ENCODE measurements at regions not wholly inside any gene's neighbourhood (a gene's known extent, or its start where the extent isn't known, plus 50 kb on each side); places are given as distances from the start of the nearest gene placed in this dataset.

DNA sequence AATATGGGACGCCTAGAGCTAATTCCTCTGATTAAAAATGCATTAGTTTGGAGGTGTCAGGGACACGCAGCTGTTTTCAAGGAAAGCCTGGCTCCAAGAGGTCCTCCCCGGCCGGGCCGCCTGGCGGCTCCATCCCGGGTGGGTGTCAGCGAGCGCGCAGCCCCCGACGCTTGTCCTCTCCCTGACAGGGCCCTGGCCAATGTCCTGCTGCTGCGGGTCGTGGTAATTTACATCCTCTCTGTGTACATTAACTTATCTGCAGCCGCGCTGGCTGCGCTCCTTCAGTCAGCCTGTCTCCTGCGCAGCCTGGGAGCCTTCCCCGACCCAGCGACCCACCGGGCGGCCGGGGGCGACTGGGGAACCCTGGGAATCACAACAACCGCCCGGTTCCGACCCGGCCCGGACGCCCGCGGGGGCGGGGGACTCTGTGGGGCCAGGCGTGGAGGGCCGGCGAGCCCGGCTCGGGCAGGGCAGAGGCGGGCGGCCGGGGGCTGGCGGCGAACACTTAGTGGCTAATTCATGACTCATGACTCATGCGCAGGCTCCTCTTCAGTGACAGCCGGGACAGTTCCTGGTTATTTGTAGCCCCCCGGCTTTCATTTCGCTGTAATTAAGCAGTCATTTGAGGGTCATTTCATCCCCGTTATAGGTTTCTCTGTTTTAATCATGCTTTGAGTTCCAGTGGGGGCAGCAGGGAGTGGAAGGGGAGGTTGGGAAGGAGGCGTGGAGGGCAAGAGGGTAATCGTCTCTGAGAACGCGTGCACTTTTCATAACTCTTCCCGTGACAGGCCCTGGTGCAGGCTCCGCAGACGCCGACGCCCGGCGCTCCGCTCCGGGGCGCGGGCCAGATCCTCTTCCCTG, 141.9 kb upstream of the CTAGE1 start:
- DNase-seq (ENCODE audit: low read depth in 1 of 2, low spot score in 1 of 2): peak; percentile 50 to 59
- H3K4me1 ChIP-seq: peaks cover 36% of the 10 kb centered on the region
- under 1% methylated on average over 32 of the region's 63 CpGs for WGBS (ENCODE audit: missing lambda C conversion rate)
- peak overlapping the region; percentile 63 for H3K4me3 ChIP-seq
- TF ChIP-seq, protein P1, sequence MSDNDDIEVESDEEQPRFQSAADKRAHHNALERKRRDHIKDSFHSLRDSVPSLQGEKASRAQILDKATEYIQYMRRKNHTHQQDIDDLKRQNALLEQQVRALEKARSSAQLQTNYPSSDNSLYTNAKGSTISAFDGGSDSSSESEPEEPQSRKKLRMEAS (IDR thresholded peaks at IDR 0.05): peak; percentile 82
- TF ChIP-seq POLR2A (IDR thresholded peaks at IDR 0.05; ENCODE audit: low read length) (no peak), FOSL2 (IDR thresholded peaks at IDR 0.05) (0 out of 2 replicates have a peak, but pooled peaks have one; percentile 29), FOSL2 (CRISPR knock-in tag; IDR thresholded peaks at IDR 0.05) (peak; percentile 83), CHD2 (IDR thresholded peaks at IDR 0.05; ENCODE audit: low read length, partially characterized antibody) (no peak), CHD4 (IDR thresholded peaks at IDR 0.05; ENCODE audit: borderline replicate concordance) (no peak), HDAC2 (IDR thresholded peaks at IDR 0.05) (no peak), ZNF302 (CRISPR knock-in tag; IDR thresholded peaks at IDR 0.05) (no peak), HOXB13 (CRISPR knock-in tag; IDR thresholded peaks at IDR 0.05; ENCODE audit: low read depth) (no peak), ZC3H11A (IDR thresholded peaks at IDR 0.05) (no peak), NPAS2 (CRISPR knock-in tag; IDR thresholded peaks at IDR 0.05; ENCODE audit: borderline replicate concordance) (no peak), JUN (IDR thresholded peaks at IDR 0.05) (peak in 1 of 2 experiments; percentile 40; a peak in 2 of 5 replicates)
- TF ChIP-seq, protein P2, sequence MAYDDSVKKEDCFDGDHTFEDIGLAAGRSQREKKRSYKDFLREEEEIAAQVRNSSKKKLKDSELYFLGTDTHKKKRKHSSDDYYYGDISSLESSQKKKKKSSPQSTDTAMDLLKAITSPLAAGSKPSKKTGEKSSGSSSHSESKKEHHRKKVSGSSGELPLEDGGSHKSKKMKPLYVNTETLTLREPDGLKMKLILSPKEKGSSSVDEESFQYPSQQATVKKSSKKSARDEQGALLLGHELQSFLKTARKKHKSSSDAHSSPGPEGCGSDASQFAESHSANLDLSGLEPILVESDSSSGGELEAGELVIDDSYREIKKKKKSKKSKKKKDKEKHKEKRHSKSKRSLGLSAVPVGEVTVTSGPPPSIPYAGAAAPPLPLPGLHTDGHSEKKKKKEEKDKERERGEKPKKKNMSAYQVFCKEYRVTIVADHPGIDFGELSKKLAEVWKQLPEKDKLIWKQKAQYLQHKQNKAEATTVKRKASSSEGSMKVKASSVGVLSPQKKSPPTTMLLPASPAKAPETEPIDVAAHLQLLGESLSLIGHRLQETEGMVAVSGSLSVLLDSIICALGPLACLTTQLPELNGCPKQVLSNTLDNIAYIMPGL (CRISPR knock-in tag; IDR thresholded peaks at IDR 0.05; ENCODE audit: borderline replicate concordance): no peak
- TF ChIP-seq, protein P3, sequence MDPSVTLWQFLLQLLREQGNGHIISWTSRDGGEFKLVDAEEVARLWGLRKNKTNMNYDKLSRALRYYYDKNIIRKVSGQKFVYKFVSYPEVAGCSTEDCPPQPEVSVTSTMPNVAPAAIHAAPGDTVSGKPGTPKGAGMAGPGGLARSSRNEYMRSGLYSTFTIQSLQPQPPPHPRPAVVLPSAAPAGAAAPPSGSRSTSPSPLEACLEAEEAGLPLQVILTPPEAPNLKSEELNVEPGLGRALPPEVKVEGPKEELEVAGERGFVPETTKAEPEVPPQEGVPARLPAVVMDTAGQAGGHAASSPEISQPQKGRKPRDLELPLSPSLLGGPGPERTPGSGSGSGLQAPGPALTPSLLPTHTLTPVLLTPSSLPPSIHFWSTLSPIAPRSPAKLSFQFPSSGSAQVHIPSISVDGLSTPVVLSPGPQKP (IDR thresholded peaks at IDR 0.05; ENCODE audit: low read depth, low read length): no peak
- TF ChIP-seq, protein P4, sequence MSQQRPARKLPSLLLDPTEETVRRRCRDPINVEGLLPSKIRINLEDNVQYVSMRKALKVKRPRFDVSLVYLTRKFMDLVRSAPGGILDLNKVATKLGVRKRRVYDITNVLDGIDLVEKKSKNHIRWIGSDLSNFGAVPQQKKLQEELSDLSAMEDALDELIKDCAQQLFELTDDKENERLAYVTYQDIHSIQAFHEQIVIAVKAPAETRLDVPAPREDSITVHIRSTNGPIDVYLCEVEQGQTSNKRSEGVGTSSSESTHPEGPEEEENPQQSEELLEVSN (IDR thresholded peaks at IDR 0.05; ENCODE audit: borderline replicate concordance, low read depth): peak; percentile 70; the same call in 1 of the 2 replicates
- H3K27ac ChIP-seq: peak overlapping the region; percentile 91 to 99
- H3K9me3 ChIP-seq: no peaks in the 10 kb centered on the region
- FAIRE-seq: no peak
- H3K4me2 ChIP-seq: peak overlapping the region; percentile 91
- CTCF ChIA-PET: no interaction called here
- ATAC-seq: peak; percentile 86
- POLR2A ChIA-PET: interaction anchor here (0.7 to 1.0 kb wide), 2 partner anchors 91 to 390 kb away, joined by 3 to 4 read pairs; partner anchors contain the start of gene GATA6

DNA sequence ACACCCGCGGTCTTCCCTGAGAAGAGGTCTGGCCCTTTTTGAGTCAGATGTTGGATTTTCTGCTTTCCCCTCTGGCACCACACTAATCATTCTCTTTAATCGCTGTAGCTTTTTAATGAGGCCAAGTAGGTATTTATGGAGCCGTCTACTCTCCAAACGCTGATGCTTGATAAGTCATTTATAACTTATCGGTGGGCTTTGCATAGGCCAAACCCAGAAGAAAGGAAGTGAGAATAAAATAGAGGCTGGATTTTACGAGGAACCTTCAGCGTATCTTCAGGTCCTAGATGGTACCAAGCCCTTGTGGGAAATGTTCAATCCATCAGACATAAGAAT, 142.5 kb upstream of the CTAGE1 start:
- Histone ChIP-seq H3K4me2 (peak overlapping the region; percentile 91), H3K27ac (peak overlapping the region; percentile 91 to 99), H3K4me3 (peak overlapping the region; percentile 63), H3K9me3 (no peaks in the 10 kb centered on the region), H3K4me1 (peaks cover 36% of the 10 kb centered on the region)
- no peak for TF ChIP-seq BHLHE40 (IDR thresholded peaks at IDR 0.05; ENCODE audit: low read depth, low read length)
- TF ChIP-seq, protein P1 (IDR thresholded peaks at IDR 0.05): no peak
- TF ChIP-seq POLR2A (IDR thresholded peaks at IDR 0.05; ENCODE audit: low read length): no peak
- no peak for TF ChIP-seq TP53 (CRISPR knock-in tag; IDR thresholded peaks at IDR 0.05)
- no peak for TF ChIP-seq PHF8 (IDR thresholded peaks at IDR 0.05; ENCODE audit: borderline replicate concordance, low read depth)
- no peak for TF ChIP-seq JUN (IDR thresholded peaks at IDR 0.05)
- TF ChIP-seq HOXA7 (CRISPR knock-in tag; IDR thresholded peaks at IDR 0.05): no peak
- TF ChIP-seq HOXB13 (CRISPR knock-in tag; IDR thresholded peaks at IDR 0.05; ENCODE audit: low read depth): no peak
- no peak for TF ChIP-seq ZFP36 (IDR thresholded peaks at IDR 0.05; ENCODE audit: borderline replicate concordance, partially characterized antibody)
- no peak for TF ChIP-seq TFCP2L1 (CRISPR knock-in tag; IDR thresholded peaks at IDR 0.05)
- TF ChIP-seq CHD2 (IDR thresholded peaks at IDR 0.05; ENCODE audit: low read length, partially characterized antibody): no peak
- TF ChIP-seq RCOR1 (IDR thresholded peaks at IDR 0.05; ENCODE audit: low read depth, low read length): no peak
- TF ChIP-seq FOSL2 (IDR thresholded peaks at IDR 0.05): no peak
- TF ChIP-seq FOSL2 (CRISPR knock-in tag; IDR thresholded peaks at IDR 0.05): no peak
- TF ChIP-seq EP300 (IDR thresholded peaks at IDR 0.05): no peak
- TF ChIP-seq CEBPB (IDR thresholded peaks at IDR 0.05): no peak
- no peak for TF ChIP-seq FOXS1 (CRISPR knock-in tag; IDR thresholded peaks at IDR 0.05)
- no peak for TF ChIP-seq MAFK (IDR thresholded peaks at IDR 0.05; ENCODE audit: partially characterized antibody)
- TF ChIP-seq, protein P5, sequence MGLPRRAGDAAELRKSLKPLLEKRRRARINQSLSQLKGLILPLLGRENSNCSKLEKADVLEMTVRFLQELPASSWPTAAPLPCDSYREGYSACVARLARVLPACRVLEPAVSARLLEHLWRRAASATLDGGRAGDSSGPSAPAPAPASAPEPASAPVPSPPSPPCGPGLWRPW (IDR thresholded peaks at IDR 0.05): no peak
- TF ChIP-seq ESRRA (IDR thresholded peaks at IDR 0.05; ENCODE audit: borderline replicate concordance, low read length): no peak
- POLR2A ChIA-PET: interaction anchor here (0.8 kb wide), 1 partner anchor 94 kb away, joined by 4 read pairs; no protein-coding TSS in a partner anchor
- no peak for FAIRE-seq
- no peak for ATAC-seq
- CTCF ChIA-PET: interaction anchor here (0.6 to 1.0 kb wide), 2 partner anchors 78 to 432 kb away, joined by 3 read pairs; no protein-coding TSS in a partner anchor
- 56% methylated on average over 8 of the region's 8 CpGs for WGBS (ENCODE audit: missing lambda C conversion rate)
- DNase-seq (ENCODE audit: low read depth in 1 of 2, low spot score in 1 of 2): no peak
